GM12878 (cell line): ENCODE measurements at regions not wholly inside any gene's neighbourhood (a gene's known extent, or its start where the extent isn't known, plus 50 kb on each side); places are given as distances from the start of the nearest gene placed in this dataset.

Experiments
- ATAC-seq: fragments of 200-7000 bp; cut with Tn5 transposase; 3 replicates; pipeline ENCODE4 v1.9.1; 2020; ENCODE audit warnings: mild to moderate bottlenecking, moderate library complexity
- BruUV-seq: library from RNA; stranded (reverse); fragments of 400-500 nt; replicated peaks from 2 replicates; lab custom pipeline; 2021; lab: Mats Ljungman, UMichigan
- CTCF ChIA-PET: fragments of 300-600 bp; sonication (Branson Sonifier 250); formaldehyde crosslinking; extraction: SDS; loops from one replicate; lab custom pipeline; 2021; ENCODE audit warnings: inconsistent platforms; lab: Yijun Ruan, JAX
- POLR2A ChIA-PET: fragments of 350-600 bp; formaldehyde crosslinking; extraction: SDS; loops from one replicate; lab custom pipeline; 2021; ENCODE audit warnings: inconsistent platforms; lab: Charles Lee
- RAD21 ChIA-PET: fragments of 300-600 bp; sonication (Branson Sonifier 250); formaldehyde crosslinking; loops from one replicate; lab custom pipeline; 2023; ENCODE audit warnings: antibody characterized with exemption; ENCODE audit not compliant: unreplicated experiment; lab: Charles Lee
- SMC1A ChIA-PET: fragments of 300-600 bp; sonication (Branson Sonifier 250); formaldehyde crosslinking; loops from one replicate; lab custom pipeline; 2023; ENCODE audit not compliant: unreplicated experiment, uncharacterized antibody; lab: Charles Lee
- DNase-seq: peaks from one replicate; pipeline ENCODE4 v3.0.0-alpha.2; 2011; ENCODE audit warnings: low read depth, low spot score
- FAIRE-seq: peaks from 3 replicates; lab custom pipeline; 2011; peaks lifted over from hg19 to GRCh38; lab: Jason Lieb, UNC
- H2AFZ ChIP-seq: 2 replicates; pipeline ENCODE4 v1.6.0; 2011; ENCODE audit warnings: low read depth, low read length, control low read depth; ENCODE audit not compliant: control insufficient read depth
- H3K27ac ChIP-seq: 2 replicates; pipeline ENCODE4 v1.5.1; 2011; ENCODE audit warnings: control low read depth; ENCODE audit not compliant: control insufficient read depth, insufficient read depth
- H3K27me3 ChIP-seq, 2 experiments: replicated peaks in 1 of 2; 2 replicates each; pipeline versions ENCODE4 v1.6.0 to v1.6.1; 2011; ENCODE audit warnings: low read length in 1 of 2; ENCODE audit not compliant: control insufficient read depth in 2 of 2, insufficient read depth in 2 of 2
- H3K36me3 ChIP-seq, 2 experiments: 2 replicates each; pipeline ENCODE4 v1.5.1; 2011; ENCODE audit warnings: low read length in 1 of 2; ENCODE audit not compliant: control insufficient read depth in 2 of 2, insufficient read depth in 2 of 2
- H3K4me1 ChIP-seq: 2 replicates; pipeline ENCODE4 v1.6.1; 2011; ENCODE audit warnings: mild to moderate bottlenecking, low read length, moderate library complexity, mixed read lengths; ENCODE audit not compliant: control insufficient read depth, insufficient read depth
- H3K4me2 ChIP-seq: 2 replicates; pipeline ENCODE4 v1.6.0; 2011; ENCODE audit warnings: control low read depth; ENCODE audit not compliant: control insufficient read depth, insufficient read depth
- H3K4me3 ChIP-seq: fragments of 200-600 bp; sonication (generic); 2 replicates; pipeline ENCODE4 v1.5.1; 2016
- H3K79me2 ChIP-seq: 2 replicates; pipeline ENCODE4 v1.6.0; 2011; ENCODE audit warnings: low read length; ENCODE audit not compliant: control insufficient read depth, insufficient read depth
- H3K9ac ChIP-seq: 2 replicates; pipeline ENCODE4 v1.8.0; 2011; ENCODE audit warnings: low read length, control low read depth, mixed read lengths; ENCODE audit not compliant: control insufficient read depth, insufficient read depth
- H3K9me3 ChIP-seq: replicated peaks from 3 replicates; pipeline ENCODE4 v1.5.1; 2011; ENCODE audit warnings: mild to moderate bottlenecking, low read length; ENCODE audit not compliant: control insufficient read depth, insufficient read depth
- H4K20me1 ChIP-seq: 2 replicates; pipeline ENCODE4 v1.6.0; 2011; ENCODE audit not compliant: control insufficient read depth, insufficient read depth
- BACH1 ChIP-seq: fragments of 450-650 bp; IDR thresholded peaks from 2 replicates; pipeline ENCODE4 v1.6.1; 2017; ENCODE audit warnings: mild to moderate bottlenecking, borderline replicate concordance
- BMI1 ChIP-seq: fragments of 450-650 bp; IDR thresholded peaks from 2 replicates; pipeline ENCODE4 v1.6.1; 2016; ENCODE audit warnings: mild to moderate bottlenecking, moderate library complexity, borderline replicate concordance
- CBFB ChIP-seq: IDR thresholded peaks from 2 replicates; pipeline ENCODE4 v1.6.1; 2016; ENCODE audit warnings: antibody characterized with exemption, low read depth
- HCFC1 ChIP-seq: fragments of 150-350 bp; IDR thresholded peaks from 2 replicates; pipeline ENCODE4 v1.6.1; 2014; ENCODE audit warnings: low read length
- HDGF ChIP-seq: fragments of 450-650 bp; IDR thresholded peaks from 2 replicates; pipeline ENCODE4 v1.6.1; 2016; ENCODE audit warnings: antibody characterized with exemption
- IKZF2 ChIP-seq, 2 experiments: fragments of 450-650 bp; IDR thresholded peaks; 2 replicates each; pipeline ENCODE4 v1.6.1; 2017; ENCODE audit warnings: mild to moderate bottlenecking in 2 of 2, moderate library complexity in 2 of 2
- KDM1A ChIP-seq: fragments of 200-600 bp; sonication (generic); IDR thresholded peaks from 2 replicates; pipeline ENCODE4 v1.6.1; 2016; ENCODE audit warnings: borderline replicate concordance
- MTA3 ChIP-seq: IDR thresholded peaks from 2 replicates; pipeline ENCODE4 v1.6.1; 2012; ENCODE audit warnings: low read length, inconsistent platforms, borderline replicate concordance
- NFXL1 ChIP-seq: fragments of 450-650 bp; IDR thresholded peaks from 2 replicates; pipeline ENCODE4 v1.6.1; 2017; ENCODE audit warnings: antibody characterized with exemption, mild to moderate bottlenecking, borderline replicate concordance
- PML ChIP-seq: IDR thresholded peaks from 2 replicates; pipeline ENCODE4 v1.6.1; 2012; ENCODE audit warnings: low read length, inconsistent platforms
- RAD51 ChIP-seq: fragments of 450-650 bp; IDR thresholded peaks from 2 replicates; pipeline ENCODE4 v1.6.1; 2016; ENCODE audit warnings: moderate library complexity, mild to moderate bottlenecking, inconsistent platforms
- RCOR1 ChIP-seq: conservative IDR thresholded peaks from 2 replicates; pipeline ENCODE4 v1.6.1; 2012; ENCODE audit warnings: low read depth, low read length, improper control_type of control experiment
- RFX5 ChIP-seq: IDR thresholded peaks from 2 replicates; pipeline ENCODE4 v1.6.1; 2011; ENCODE audit warnings: low read depth, low read length, improper control_type of control experiment
- STAT1 ChIP-seq: fragments of 450-650 bp; conservative IDR thresholded peaks from 2 replicates; pipeline ENCODE4 v1.6.1; 2014; ENCODE audit warnings: antibody characterized with exemption, mild to moderate bottlenecking
- ZZZ3 ChIP-seq: IDR thresholded peaks from 2 replicates; pipeline ENCODE4 v1.6.1; 2011; ENCODE audit warnings: low read depth; ENCODE audit not compliant: control insufficient read depth, insufficient read length
- WGBS: methylation state at CpG from one replicate; pipeline ENCODE4 v1.1.6; 2016; ENCODE audit warnings: low lambda C conversion rate; ENCODE audit not compliant: insufficient replicate concordance, insufficient coverage; ENCODE audit errors: missing lambda C conversion rate; 5-methylcytosine and 5-hydroxymethylcytosine counted together
- in situ Hi-C: fragments of 300-500 bp; cut with MboI; formaldehyde crosslinking; loops from 9 replicates; pipeline ENCODE4 v1.14.3; 2018; ENCODE audit warnings: mixed read lengths
- intact Hi-C: fragments of 100-400 bp; cut with micrococcal nuclease; formaldehyde crosslinking; loops from one replicate; pipeline ENCODE4 v1.14.2; 2022; ENCODE audit not compliant: unreplicated experiment
- TF ChIP-seq, protein P1 (sequence below): IDR thresholded peaks from 2 replicates; pipeline ENCODE4 v1.6.1; 2011; ENCODE audit warnings: low read depth, mild to moderate bottlenecking, low read length, moderate library complexity, borderline replicate concordance; ENCODE audit errors: extremely low read depth
- TF ChIP-seq, protein P2 (sequence below): fragments of 450-650 bp; IDR thresholded peaks from 2 replicates; pipeline ENCODE4 v1.6.1; 2017; ENCODE audit warnings: mild to moderate bottlenecking, moderate library complexity
- TF ChIP-seq, protein P3 (sequence below): IDR thresholded peaks from 2 replicates; pipeline ENCODE4 v1.6.1; 2011; ENCODE audit warnings: low read depth, low read length, improper control_type of control experiment, borderline replicate concordance

DNA sequence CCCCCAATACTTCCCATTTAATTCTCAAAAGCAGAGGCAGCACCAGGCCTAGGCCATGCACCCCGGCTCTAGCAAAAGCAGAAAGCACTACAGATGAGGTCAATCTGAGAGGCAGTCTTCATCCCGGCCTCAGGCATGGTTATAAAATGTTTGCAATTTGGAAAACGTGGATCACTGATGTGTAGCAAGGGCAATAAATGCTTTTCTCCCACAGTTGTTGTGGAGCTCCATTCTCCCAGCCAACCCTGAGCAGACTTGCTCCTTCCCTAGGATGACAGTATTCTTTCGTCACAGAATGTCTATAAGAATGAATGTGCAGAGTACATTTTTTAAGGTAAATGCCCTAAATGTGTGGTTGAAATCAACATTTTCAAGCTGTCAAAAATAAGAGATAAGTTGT, 157.3 kb upstream of the DAPK1 start:
- no peak for DNase-seq
- Histone ChIP-seq H3K27ac (no peak overlapping the region), H3K4me2 (no peak overlapping the region), H3K27me3 (no peaks in the 10 kb centered on the region), H3K79me2 (no peaks in the 10 kb centered on the region), H3K9ac (no peak overlapping the region), H3K9me3 (no peaks in the 10 kb centered on the region; the same call in 2 of the 3 replicates), H3K4me3 (no peak overlapping the region), H4K20me1 (no peaks in the 10 kb centered on the region), H3K36me3 (no peaks in the 10 kb centered on the region), H3K4me1 (peaks cover 4% of the 10 kb centered on the region; the same call in 1 of the 2 replicates), H2AFZ (no peak overlapping the region)
- intact Hi-C loops (no loop called here), in situ Hi-C loops (loop anchor here (5.0 kb wide), 1 partner anchor 322 kb away; no protein-coding TSS in a partner anchor)
- no peak for FAIRE-seq
- BruUV-seq, result no TSS peak
- ChIA-PET RAD21 (interaction anchor here (0.9 to 1.4 kb wide), 2 partner anchors 157 to 227 kb away, joined by 3 read pairs; partner anchors contain the start of gene DAPK1), CTCF (no interaction called here), SMC1A (interaction anchor here (0.8 to 1.6 kb wide), 3 partner anchors 34 to 328 kb away, joined by 3 to 6 read pairs (median 3); no protein-coding TSS in a partner anchor), POLR2A (interaction anchor here (1.3 kb wide), 1 partner anchor 124 kb away, joined by 4 read pairs; no protein-coding TSS in a partner anchor)
- ATAC-seq, result no peak
- WGBS, result 53% methylated on average over 4 of the region's 4 CpGs
- TF ChIP-seq, protein P1, sequence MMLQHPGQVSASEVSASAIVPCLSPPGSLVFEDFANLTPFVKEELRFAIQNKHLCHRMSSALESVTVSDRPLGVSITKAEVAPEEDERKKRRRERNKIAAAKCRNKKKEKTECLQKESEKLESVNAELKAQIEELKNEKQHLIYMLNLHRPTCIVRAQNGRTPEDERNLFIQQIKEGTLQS, result no peak
- no peak for TF ChIP-seq BACH1
- TF ChIP-seq CBFB, result no peak
- TF ChIP-seq PML, result no peak
- TF ChIP-seq STAT1, result no peak
- TF ChIP-seq HDGF, result no peak
- TF ChIP-seq ZZZ3, result no peak
- TF ChIP-seq NFXL1, result no peak
- no peak for TF ChIP-seq RFX5
- TF ChIP-seq, protein P2, sequence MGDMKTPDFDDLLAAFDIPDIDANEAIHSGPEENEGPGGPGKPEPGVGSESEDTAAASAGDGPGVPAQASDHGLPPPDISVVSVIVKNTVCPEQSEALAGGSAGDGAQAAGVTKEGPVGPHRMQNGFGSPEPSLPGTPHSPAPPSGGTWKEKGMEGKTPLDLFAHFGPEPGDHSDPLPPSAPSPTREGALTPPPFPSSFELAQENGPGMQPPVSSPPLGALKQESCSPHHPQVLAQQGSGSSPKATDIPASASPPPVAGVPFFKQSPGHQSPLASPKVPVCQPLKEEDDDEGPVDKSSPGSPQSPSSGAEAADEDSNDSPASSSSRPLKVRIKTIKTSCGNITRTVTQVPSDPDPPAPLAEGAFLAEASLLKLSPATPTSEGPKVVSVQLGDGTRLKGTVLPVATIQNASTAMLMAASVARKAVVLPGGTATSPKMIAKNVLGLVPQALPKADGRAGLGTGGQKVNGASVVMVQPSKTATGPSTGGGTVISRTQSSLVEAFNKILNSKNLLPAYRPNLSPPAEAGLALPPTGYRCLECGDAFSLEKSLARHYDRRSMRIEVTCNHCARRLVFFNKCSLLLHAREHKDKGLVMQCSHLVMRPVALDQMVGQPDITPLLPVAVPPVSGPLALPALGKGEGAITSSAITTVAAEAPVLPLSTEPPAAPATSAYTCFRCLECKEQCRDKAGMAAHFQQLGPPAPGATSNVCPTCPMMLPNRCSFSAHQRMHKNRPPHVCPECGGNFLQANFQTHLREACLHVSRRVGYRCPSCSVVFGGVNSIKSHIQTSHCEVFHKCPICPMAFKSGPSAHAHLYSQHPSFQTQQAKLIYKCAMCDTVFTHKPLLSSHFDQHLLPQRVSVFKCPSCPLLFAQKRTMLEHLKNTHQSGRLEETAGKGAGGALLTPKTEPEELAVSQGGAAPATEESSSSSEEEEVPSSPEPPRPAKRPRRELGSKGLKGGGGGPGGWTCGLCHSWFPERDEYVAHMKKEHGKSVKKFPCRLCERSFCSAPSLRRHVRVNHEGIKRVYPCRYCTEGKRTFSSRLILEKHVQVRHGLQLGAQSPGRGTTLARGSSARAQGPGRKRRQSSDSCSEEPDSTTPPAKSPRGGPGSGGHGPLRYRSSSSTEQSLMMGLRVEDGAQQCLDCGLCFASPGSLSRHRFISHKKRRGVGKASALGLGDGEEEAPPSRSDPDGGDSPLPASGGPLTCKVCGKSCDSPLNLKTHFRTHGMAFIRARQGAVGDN, result no peak
- no peak for TF ChIP-seq IKZF2 (IDR thresholded peaks at IDR 0.05)
- TF ChIP-seq, protein P3, sequence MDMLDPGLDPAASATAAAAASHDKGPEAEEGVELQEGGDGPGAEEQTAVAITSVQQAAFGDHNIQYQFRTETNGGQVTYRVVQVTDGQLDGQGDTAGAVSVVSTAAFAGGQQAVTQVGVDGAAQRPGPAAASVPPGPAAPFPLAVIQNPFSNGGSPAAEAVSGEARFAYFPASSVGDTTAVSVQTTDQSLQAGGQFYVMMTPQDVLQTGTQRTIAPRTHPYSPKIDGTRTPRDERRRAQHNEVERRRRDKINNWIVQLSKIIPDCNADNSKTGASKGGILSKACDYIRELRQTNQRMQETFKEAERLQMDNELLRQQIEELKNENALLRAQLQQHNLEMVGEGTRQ, result no peak
- no peak for TF ChIP-seq KDM1A
- no peak for TF ChIP-seq RCOR1
- no peak for TF ChIP-seq HCFC1
- no peak for TF ChIP-seq RAD51
- no peak for TF ChIP-seq MTA3
- TF ChIP-seq BMI1, result no peak
